H1 (cell line): ENCODE measurements at regions not wholly inside any gene's neighbourhood (a gene's known extent, or its start where the extent isn't known, plus 50 kb on each side); places are given as distances from the start of the nearest gene placed in this dataset.

Experiments
- ASH2L ChIP-seq: fragments of 200-600, 300-600 bp; sonication (generic); IDR thresholded peaks from one replicate; pipeline ENCODE4 v1.7.1; 2017; ENCODE audit warnings: low read length
- KDM1A ChIP-seq: fragments of 200-600, 300-600 bp; sonication (generic); IDR thresholded peaks from 2 replicates; pipeline ENCODE4 v1.7.1; 2016; ENCODE audit warnings: mild to moderate bottlenecking, low read length, borderline replicate concordance
- POLR2A ChIP-seq, 2 experiments: IDR thresholded peaks; 1 replicate in 1 of 2; 2 replicates in 1 of 2; pipeline ENCODE4 v1.6.1; 2011; ENCODE audit warnings: low read depth in 2 of 2, low read length in 2 of 2, mild to moderate bottlenecking in 2 of 2; ENCODE audit errors: control extremely low read depth in 1 of 2
- RAD21 ChIP-seq, 2 experiments: IDR thresholded peaks in 1 of 2; conservative IDR thresholded peaks in 1 of 2; 2 replicates each; pipeline ENCODE4 v1.6.1; 2011; ENCODE audit warnings: low read depth in 2 of 2, low read length in 2 of 2, improper control_type of control experiment in 1 of 2, inconsistent platforms in 1 of 2, mild to moderate bottlenecking in 1 of 2, moderate library complexity in 1 of 2
- SP1 ChIP-seq: IDR thresholded peaks from 2 replicates; pipeline ENCODE4 v1.6.1; 2011; ENCODE audit warnings: low read depth, low read length
- SRF ChIP-seq: IDR thresholded peaks from 2 replicates; pipeline ENCODE4 v1.6.1; 2011; ENCODE audit warnings: mild to moderate bottlenecking, low read depth, low read length, moderate library complexity
- TF ChIP-seq, protein P1 (sequence below), 3 experiments: IDR thresholded peaks; 1 replicate in 2 of 3; 2 replicates in 1 of 3; pipeline versions ENCODE4 v1.5.1 to v1.6.1; 2011; ENCODE audit warnings: low read length in 3 of 3, mild to moderate bottlenecking in 3 of 3, inconsistent platforms in 2 of 3, low read depth in 1 of 3, moderate library complexity in 1 of 3; ENCODE audit not compliant: insufficient read depth in 1 of 3; ENCODE audit errors: control extremely low read depth in 1 of 3

GRCh38 chr13:34201050-34201913 is 383.3 kb downstream of the RFC3 start:
- no peak for TF ChIP-seq SRF
- no peak for TF ChIP-seq RAD21 (IDR thresholded peaks at IDR 0.05 in 1 of 2, conservative IDR thresholded peaks at IDR 0.05 in 1 of 2; ENCODE audit: low read depth in 2 of 2, low read length in 2 of 2)
- no peak for TF ChIP-seq KDM1A
- TF ChIP-seq, protein P1, sequence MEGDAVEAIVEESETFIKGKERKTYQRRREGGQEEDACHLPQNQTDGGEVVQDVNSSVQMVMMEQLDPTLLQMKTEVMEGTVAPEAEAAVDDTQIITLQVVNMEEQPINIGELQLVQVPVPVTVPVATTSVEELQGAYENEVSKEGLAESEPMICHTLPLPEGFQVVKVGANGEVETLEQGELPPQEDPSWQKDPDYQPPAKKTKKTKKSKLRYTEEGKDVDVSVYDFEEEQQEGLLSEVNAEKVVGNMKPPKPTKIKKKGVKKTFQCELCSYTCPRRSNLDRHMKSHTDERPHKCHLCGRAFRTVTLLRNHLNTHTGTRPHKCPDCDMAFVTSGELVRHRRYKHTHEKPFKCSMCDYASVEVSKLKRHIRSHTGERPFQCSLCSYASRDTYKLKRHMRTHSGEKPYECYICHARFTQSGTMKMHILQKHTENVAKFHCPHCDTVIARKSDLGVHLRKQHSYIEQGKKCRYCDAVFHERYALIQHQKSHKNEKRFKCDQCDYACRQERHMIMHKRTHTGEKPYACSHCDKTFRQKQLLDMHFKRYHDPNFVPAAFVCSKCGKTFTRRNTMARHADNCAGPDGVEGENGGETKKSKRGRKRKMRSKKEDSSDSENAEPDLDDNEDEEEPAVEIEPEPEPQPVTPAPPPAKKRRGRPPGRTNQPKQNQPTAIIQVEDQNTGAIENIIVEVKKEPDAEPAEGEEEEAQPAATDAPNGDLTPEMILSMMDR (IDR thresholded peaks at IDR 0.05; ENCODE audit: control extremely low read depth in 1 of 3, insufficient read depth in 1 of 3, low read depth in 1 of 3, low read length in 3 of 3), result no peak
- no peak for TF ChIP-seq ASH2L
- TF ChIP-seq POLR2A (IDR thresholded peaks at IDR 0.05; ENCODE audit: control extremely low read depth in 1 of 2, low read depth in 2 of 2, low read length in 2 of 2), result no peak
- no peak for TF ChIP-seq SP1
